Endometrium (tissue), 2 donors: ENCODE measurements at regions not wholly inside any gene's neighbourhood (a gene's known extent, or its start where the extent isn't known, plus 50 kb on each side); places are given as distances from the start of the nearest gene placed in this dataset.

Experiments
- FAIRE-seq: peaks from 2 replicates; lab custom pipeline; 2012; peaks lifted over from hg19 to GRCh38; lab: Jason Lieb, UNC
- donor health status: control.
- donor health status: control.

DNA sequence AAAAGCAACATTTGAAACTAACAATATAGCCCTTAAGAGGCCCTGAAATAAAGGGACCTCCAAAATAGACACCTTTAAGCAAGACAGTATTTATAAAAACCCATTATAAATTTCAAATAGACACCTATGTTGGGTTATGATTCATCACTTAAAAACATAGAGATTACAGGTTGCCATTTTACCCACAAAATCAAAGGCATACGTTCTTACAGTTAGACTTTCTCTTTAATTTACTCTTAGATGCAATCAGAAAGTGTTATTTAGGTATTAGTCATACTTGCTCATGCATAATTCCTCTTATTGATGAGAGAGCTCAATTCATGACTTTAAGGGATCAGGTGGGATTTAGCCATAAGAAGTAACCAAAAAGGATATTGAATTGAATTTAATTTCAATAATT is 51.5 kb upstream of the TMEM200A start:
- no peak for FAIRE-seq

DNA sequence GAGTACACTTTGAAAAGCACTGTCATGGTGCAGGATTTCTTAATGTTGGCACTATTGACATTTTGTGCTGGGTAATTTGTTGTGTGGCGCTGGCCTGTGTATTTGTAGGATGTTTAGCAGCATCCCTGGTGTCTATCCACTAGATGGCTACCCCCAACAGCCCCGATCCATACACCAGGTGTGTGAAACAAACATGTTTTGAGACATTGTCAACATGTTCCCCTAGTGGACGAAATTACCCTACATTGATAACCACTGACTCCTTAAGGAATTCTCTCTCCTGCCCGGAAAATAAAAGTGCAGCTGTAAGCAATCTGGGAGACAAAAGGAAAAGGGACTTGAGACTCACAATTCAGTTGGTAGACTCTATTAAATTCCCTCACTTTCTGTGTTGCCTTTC is 52.6 kb upstream of the TMEM200A start:
- no peak for FAIRE-seq

DNA sequence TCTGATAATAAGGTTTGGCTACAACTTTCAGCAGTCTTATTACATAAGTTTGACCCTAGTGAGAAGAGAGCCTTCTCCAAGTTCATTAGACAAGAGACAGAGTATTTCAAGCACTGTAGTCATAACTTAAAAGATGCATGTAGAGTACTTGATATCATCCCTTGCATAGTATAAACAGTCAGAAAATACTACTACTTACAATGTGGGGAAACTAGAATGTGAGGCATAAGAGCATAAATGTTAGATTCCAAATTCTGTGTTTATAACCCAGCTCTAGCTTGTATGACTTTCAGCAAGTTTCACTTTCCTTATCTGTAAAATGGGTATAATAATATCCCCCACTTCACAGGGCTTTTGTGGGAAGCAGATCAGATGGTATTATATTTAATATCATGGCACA is 56.8 kb upstream of the TMEM200A start:
- no peak for FAIRE-seq

DNA sequence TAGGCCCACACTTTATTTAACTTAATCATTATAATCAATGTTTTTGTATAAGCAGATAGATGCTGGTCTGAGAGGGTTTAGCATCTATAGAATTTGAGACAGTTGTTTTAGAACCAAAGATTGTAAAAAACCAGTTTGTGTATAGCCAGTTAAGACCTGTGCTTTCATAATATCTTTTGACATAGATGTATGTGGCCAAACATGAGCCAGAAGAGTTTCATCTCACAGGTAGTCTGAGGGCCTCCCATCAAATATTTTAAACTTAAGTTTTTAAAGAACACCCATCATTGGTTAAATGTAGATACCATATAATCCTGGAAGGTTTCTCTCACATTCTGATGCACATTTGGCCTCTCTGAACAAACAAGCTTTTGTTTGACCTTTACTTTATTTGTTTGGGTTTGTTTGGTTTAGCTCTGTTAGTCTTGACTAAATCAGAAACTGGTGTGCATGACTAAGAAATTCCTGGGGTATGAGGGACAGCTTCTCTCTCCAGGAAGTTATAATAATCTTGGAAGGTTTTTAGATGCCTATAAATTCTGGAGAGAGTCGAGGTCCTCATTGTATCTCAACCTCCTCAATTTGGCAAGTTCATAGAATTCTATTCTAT is 58.0 kb upstream of the TMEM200A start:
- FAIRE-seq: peak; percentile 92

DNA sequence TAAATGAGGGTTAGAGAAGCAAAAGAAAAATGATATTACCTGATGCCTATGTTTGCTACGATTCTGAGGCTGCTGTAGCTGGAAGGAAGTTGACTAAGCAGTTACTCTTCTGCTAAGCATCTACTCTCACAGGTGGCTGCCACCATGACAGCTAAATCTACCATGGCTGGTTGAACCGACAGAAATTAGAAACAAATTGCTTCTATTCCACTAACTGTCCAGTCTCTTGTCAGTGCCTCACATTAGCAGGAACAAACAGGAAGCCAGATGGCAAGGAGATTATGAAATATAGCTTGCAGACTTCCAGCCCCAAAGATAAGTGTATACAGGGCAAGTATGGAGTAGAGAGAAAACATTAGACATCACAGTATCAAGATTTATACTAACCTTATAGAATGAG is 59.4 kb upstream of the TMEM200A start:
- FAIRE-seq: no peak

DNA sequence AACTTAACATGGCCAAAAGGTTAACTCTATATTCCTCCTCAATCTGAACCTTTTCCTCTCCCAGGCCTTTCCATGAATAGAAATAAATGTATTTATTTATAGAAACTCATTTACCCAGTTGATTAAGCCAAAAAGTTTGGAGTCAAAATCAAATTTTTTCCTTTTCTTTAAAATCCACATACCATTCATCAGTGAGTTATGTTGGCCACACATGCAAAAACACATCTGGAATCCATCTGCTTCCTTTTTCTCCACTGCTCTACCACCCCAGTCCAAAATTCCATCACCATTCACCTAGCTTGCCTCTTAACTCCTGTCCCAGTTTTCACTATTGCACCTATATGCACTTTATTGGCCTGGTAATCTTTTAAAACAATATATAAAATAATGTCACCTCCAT is 62.4 kb upstream of the TMEM200A start:
- FAIRE-seq: peak; percentile 31

DNA sequence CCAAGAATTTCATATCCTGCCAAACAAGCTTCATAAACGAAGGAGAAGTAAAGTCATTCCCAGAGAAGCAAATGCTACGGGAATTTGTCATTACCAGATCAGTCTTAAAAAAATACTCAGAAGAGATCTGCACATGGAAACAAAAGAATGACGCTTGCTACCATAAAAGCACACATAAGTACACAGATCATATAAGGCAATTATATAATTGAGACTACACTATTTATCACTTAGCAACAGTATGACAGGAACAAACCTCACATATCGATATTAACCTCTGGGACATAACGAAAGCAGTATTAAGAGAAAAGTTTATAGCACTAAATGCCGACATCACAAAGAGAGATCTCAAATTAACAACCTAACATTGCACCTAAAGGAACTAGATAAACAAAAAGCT is 67.6 kb upstream of the TMEM200A start:
- no peak for FAIRE-seq

DNA sequence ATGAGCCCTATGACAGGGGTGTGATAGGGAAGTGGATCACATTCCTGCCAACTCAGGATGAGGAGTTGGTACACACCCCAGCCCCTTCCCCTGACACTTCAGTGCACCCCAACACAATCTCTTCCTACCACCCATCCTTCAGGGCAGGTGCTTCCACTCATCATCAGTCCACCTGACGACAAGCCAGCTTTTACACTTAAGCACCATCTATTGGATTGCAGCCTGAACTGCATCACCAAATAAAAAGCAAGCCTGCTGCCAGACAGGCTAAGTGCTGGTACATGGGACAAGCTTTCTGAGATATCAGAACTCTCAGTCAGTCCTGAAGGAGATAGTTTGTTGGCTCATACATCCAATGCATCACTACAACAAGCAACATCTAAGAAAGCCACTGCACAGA is 69.0 kb upstream of the TMEM200A start:
- no peak for FAIRE-seq

DNA sequence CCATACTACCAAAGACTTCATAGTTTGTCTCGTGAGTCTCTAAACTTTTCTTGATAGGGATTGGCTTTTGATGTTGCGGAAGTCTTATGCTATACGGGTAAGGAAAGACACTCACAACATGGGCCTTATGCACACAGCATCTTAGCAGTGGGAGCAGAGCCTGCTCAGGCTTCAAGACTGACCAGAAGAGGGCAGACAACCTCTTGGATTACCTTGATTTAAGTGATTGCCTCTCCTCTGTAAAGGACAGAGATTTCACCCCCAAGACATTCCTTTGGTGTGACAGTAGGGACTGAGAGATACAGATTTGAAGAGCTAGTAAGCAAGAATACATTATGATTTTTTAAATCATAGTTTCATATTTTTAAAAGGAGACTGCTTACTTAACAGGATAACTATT is 71.0 kb upstream of the SAMD3 start:
- no peak for FAIRE-seq

DNA sequence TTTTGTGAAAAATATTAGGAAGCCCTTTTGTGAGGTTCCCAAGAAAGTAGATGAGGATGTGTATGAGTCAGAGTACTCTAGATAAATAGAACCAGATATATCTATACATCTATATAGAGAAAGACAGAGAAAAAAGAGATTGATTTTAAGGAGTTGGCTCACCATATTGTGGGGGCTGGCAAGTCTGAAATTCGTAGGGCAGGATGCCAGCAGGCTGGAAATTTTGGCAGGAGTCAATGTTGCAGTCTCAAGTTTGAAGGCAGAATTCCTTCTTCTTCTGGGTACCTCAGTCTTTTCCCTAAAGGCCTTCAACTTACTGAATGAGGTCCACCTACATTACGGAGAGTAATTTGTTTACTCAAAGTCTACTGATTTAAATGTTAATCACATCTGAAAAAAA is 65.3 kb upstream of the SAMD3 start:
- no peak for FAIRE-seq

DNA sequence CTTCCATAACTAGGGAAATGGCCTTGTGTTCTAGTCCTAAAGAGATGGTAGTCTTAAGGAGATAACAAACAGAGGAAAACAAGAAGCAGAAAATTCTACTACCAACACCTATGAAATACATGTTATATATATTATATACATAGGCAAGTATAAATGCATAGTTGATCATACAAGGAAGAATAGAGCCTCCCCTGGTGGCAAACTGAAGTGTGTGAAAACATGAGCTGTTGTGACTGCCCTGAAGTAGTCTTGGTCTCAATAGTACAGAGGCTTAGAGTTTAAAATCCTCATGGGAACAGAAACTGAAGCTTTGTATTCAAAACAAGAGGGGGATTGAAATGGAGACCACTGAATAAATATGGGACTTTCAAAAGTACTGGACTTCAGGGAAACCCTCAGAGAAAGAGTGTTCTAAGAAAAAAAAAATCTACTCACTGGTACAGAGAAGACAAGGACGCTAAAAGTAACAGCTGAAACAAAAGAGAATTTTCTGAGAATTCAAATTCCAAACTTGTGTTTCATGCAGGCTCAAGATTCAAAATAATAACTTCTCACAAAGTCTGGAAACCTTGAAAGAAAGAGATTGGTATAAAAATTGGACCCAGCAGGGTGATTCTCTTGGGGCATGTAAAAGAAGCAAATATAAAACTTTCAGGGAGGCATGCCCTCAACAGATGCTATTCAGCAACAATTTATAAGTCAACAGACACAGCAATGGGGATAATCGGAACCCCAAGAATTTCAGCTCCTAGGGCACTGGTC is 59.7 kb upstream of the SAMD3 start:
- FAIRE-seq: no peak

DNA sequence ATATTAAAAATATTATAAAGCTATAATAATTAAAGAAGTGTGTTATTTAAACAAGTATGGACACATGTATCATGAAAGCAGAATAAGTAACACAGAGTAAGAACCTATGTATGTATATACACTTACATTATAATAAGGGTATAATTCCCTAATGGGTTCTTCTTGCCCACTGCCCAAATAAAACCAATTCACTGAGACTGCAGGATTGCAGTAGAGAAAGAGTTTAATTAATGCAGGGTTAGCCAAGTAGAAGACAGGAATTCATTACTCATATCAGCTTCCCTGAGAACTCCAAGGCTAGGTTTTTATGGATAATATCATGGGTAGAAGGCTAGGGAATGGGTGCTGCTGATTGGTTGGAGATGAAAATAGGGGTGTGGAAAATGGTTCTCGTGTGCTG is 53.8 kb upstream of the SAMD3 start:
- FAIRE-seq: no peak

DNA sequence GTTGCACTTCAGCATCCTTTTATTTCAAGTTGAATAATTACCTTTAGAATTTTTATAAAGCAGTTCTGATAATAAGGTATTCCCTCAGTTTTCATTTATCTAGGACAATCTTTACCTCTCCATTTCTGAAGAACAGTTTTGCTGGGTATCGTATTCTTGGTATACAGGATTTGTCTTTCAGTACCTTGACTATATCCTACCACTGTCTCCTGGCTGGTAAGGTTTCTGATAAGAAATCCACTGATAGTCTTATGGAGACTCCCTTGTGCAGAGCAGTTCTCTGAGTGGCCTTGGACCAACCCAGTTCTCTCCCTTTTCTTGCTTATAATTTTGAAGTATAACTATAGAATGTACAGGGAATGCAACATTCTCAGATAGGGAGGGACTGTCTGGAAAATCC is 51.3 kb upstream of the SAMD3 start:
- FAIRE-seq: no peak
